22Rv1 (cell line): ENCODE measurements at regions not wholly inside any gene's neighbourhood (a gene's known extent, or its start where the extent isn't known, plus 50 kb on each side); places are given as distances from the start of the nearest gene placed in this dataset.
"Not testable (repeated sequence)": the region's sequence is repeated elsewhere in the genome, so short reads cannot be mapped to it uniquely, and the experiment has no call there.

Experiments
- H3K27ac ChIP-seq: fragments of 450-650 bp; 2 replicates; pipeline ENCODE4 v1.5.1; 2017
- CTCF ChIP-seq: fragments of 450-650 bp; IDR thresholded peaks from 2 replicates; pipeline ENCODE4 v1.5.1; 2017; ENCODE audit warnings: mild to moderate bottlenecking
- ZFX ChIP-seq: fragments of 450-650 bp; IDR thresholded peaks from 2 replicates; pipeline ENCODE4 v1.6.1; 2017; ENCODE audit warnings: antibody characterized with exemption, borderline replicate concordance

- TF ChIP-seq CTCF, result no peak
- TF ChIP-seq ZFX, result no peak
- H3K27ac ChIP-seq, result no peak overlapping the region
Measured at GRCh38 chr2:118752762-118753429, 94.6 kb downstream of the EN1 start.

GRCh38 chr2:118750959-118751565, 96.4 kb downstream of the EN1 start:
- no peak overlapping the region for H3K27ac ChIP-seq
- TF ChIP-seq CTCF, result no peak
- TF ChIP-seq ZFX, result no peak

- H3K27ac ChIP-seq, result no peak overlapping the region
- TF ChIP-seq ZFX (no peak), CTCF (no peak)
Measured at GRCh38 chr2:118748245-118748885, 99.1 kb downstream of the EN1 start.

- H3K27ac ChIP-seq, result no peak overlapping the region
- no peak for TF ChIP-seq ZFX
- TF ChIP-seq CTCF, result no peak
Measured at GRCh38 chr2:118747637-118748036, 99.8 kb downstream of the EN1 start.

- H3K27ac ChIP-seq, result no peak overlapping the region
- no peak for TF ChIP-seq ZFX
- TF ChIP-seq CTCF, result no peak
Measured at GRCh38 chr2:118747066-118747465, 100.4 kb downstream of the EN1 start.

GRCh38 chr2:118744682-118745181, 102.7 kb downstream of the EN1 start:
- not testable (repeated sequence) for H3K27ac ChIP-seq

- H3K27ac ChIP-seq, result no peak overlapping the region
- TF ChIP-seq ZFX (no peak), CTCF (no peak)
Measured at GRCh38 chr2:118738524-118739308, 108.7 kb downstream of the EN1 start.
